Coronary artery (tissue), 2 donors: ENCODE measurements at regions not wholly inside any gene's neighbourhood (a gene's known extent, or its start where the extent isn't known, plus 50 kb on each side); places are given as distances from the start of the nearest gene placed in this dataset.
A peak's percentile ranks its signal among the peaks of the same experiment; 100 is the strongest.
"Not testable (repeated sequence)": the region's sequence is repeated elsewhere in the genome, so short reads cannot be mapped to it uniquely, and the experiment has no call there.

Experiments used
- DNase-seq: peaks from one replicate; pipeline ENCODE4 v3.0.0-alpha.2; 2017; ENCODE audit warnings: low spot score
- H3K27ac ChIP-seq, 2 donors: fragments of 200-600 bp; sonication (generic); one replicate each; pipeline ENCODE4 v1.5.1; 2016 to 2019
- H3K4me3 ChIP-seq: fragments of 200-600 bp; sonication (generic); 2 replicates; pipeline ENCODE4 v1.5.1; 2016; ENCODE audit warnings: mild to moderate bottlenecking, moderate library complexity

- not testable (repeated sequence) for H3K27ac ChIP-seq, DNase-seq, H3K4me3 ChIP-seq
Measured at GRCh38 chr9:61523897-61524620, 334.2 kb downstream of the SPATA31A7 start.

GRCh38 chr9:61525629-61526028, 335.8 kb downstream of the SPATA31A7 start:
- not testable (repeated sequence) for H3K27ac ChIP-seq, DNase-seq, H3K4me3 ChIP-seq

GRCh38 chr9:61550101-61550748, 360.4 kb downstream of the SPATA31A7 start:
- peak; percentile 4 for DNase-seq
- H3K27ac ChIP-seq: not testable (repeated sequence)

GRCh38 chr9:61571403-61572127, 381.7 kb downstream of the SPATA31A7 start:
- not testable (repeated sequence) for DNase-seq, H3K27ac ChIP-seq, H3K4me3 ChIP-seq

More at GRCh38 chr9:61550101-61550748, 360.4 kb downstream of the SPATA31A7 start:
- H3K4me3 ChIP-seq: not testable (repeated sequence)

GRCh38 chr9:61572364-61572763, 382.5 kb downstream of the SPATA31A7 start:
- not testable (repeated sequence) for DNase-seq, H3K4me3 ChIP-seq, H3K27ac ChIP-seq

- not testable (repeated sequence) for DNase-seq, H3K4me3 ChIP-seq, H3K27ac ChIP-seq
Measured at GRCh38 chr9:61573432-61573831, 383.6 kb downstream of the SPATA31A7 start.
